GM03348 (cell line): ENCODE measurements at regions not wholly inside any gene's neighbourhood (a gene's known extent, or its start where the extent isn't known, plus 50 kb on each side); places are given as distances from the start of the nearest gene placed in this dataset.

Experiments used
- DNase-seq: peaks from one replicate; pipeline ENCODE4 v3.0.0; 2012; ENCODE audit warnings: low spot score

DNA sequence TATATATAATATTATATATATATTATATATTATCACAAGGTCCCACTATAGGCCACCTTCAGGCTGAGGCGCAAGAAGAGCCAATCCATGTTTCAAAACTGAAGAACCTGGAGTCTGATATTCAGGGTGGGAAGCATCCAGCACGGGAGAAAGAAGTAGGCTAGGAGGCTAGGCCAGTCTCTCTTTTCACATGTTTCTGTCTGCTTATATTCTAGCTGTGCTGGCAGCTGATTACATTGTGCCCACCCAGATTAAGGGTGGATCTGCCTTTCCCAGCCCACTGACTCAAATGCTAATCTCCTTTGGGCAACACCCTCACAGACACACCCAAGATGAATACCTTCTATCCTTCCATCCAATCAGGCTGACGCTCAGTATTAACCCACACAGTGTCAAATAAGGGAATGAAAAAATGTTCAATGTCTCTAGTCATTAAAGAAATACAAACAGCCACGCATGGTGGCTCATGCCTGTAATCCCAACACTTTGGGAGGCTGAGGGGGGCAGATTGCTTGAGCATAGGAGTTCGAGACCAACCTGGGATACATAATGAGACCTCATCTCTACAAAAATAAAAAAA is 135.4 kb upstream of the PCBD1 start:
- DNase-seq = no peak

DNA sequence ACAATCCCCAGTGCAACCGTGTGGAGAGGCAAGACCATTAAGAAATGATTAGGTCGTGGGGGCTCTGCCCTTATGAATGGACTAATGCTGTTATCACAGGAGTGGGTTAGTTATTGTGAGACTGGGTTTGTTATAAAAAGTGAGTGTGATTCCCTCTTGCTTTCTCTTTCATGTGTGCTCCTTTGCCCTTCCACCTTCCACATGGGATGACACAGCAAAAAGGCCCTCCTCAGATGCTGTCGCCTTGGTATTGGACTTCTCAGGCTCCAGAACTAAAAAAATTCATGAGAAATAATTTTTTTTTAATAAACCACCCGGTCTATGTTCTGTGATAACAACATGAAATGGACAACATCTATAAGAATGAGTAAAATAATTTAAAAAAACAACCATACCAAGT is 136.1 kb upstream of the PCBD1 start:
- no peak for DNase-seq

DNA sequence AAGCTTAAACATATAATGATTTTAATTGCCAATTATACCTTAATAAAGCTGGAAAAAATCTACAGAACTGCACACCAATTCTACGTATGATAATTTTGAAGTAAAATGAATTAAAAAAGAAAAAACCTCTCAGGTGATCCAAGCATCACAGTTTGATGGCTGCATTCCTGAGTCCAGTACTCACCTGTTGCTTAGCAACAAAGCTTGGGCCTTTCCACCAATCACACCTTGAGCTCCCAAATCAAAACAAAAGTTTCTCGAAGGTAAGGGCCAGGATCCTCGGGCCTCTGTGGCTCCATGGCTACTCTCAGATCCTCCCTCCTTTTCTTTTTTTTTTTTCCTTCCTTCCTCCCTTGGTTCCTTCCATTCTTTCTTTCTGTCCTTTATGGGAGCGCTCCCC is 137.2 kb upstream of the PCBD1 start:
- no peak for DNase-seq

DNA sequence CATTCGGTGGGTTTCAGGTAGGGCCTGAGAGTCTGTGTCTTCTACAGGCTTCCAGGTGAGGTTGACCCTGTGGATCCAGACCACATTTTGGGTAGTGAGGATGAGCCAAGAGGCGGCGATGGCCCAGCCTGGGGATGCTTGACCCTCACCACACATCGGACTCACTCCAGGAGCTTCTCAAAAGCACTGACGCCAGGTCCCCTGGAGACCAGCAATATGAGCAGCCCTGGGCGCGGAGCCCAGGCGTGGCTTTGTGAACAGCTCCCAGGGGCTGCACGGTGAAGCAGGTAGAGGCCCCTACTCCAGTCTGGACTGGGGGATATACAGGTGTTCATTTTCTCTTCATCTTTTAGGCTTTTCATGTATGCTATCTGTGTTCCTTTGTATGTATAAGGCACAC is 139.7 kb upstream of the PCBD1 start:
- no peak for DNase-seq

DNA sequence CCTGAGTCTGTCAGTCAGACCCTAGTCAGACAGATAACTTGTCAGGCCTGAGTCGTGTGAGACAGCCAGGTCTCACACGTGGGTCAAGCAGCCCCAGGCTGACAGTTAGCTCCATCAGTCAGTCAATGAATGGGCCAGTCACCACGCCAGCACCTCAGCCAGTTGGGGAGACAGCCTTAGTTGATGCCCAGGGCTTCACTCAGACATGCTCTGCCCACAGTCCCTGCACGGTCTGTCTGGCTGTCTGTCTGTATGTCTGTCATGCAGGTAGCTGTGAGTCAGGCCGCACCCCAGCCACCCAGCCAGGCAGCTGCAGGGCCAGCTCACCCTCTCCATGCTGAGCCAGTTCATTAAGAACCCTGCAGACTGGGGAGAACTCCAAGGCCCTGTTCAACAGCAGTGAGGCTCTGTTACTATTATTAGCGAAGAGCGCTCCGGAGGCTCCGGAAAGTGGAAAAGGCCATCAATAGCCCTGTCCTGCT is 141.1 kb upstream of the PCBD1 start:
- DNase-seq = no peak

DNA sequence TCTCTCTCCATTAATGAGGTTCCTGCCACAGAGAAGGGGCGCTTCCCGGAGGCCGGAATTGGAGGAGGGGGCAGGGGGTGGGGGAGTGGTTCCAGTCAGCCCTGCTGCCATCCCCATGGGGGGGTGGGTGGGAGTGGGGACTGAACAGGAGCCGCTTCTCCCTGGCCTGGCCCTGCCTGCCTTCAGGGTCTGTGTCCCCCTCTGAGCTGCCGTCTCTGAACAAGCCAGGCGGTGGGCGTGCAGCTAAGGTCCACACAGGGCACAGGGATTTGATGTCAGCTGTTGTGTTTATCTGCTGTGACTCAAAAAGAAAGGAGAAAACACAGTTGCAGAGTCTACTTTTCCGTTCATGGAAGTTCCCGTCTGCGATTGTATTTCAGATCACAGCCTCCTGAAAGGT is 141.5 kb upstream of the PCBD1 start:
- no peak for DNase-seq

DNA sequence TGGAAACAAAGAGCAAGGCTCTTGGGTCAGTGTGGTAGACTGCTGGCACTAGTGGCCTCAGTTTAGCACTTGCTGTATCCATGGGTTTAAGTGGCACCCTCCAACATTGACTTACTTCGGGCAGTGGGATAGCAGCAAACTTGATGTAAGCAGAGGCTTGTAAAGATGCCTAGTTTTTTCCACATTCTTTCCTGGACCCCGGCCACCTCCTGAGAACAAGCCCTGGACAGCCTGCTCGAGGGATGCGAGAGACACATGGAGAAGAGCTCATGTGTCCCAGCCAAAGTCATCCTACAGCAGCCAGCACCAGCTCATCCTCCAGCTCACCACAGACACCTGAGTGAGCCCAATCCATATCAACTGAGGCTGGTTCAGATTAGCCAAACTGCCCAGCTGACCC is 142.7 kb upstream of the PCBD1 start:
- DNase-seq = no peak

DNA sequence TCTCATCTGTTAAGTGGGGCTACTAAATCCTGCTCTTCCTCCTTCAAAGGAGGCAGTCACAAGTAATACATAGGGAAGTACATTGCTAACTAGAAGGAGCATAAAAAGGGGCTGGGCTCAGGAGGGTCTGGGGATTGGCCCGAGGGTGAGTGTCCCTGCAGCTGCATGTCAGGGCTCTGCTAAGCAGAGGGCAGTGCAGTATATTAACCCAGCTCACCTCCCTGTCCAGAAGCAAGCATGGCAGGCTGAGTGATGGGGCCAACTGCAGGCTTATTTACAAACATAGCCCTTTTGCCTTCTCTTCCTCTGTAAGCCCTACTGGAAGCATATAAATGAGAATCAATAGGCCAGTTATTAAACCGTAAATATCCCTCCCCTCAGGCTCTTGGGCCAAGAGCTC is 143.2 kb upstream of the PCBD1 start:
- DNase-seq = no peak

DNA sequence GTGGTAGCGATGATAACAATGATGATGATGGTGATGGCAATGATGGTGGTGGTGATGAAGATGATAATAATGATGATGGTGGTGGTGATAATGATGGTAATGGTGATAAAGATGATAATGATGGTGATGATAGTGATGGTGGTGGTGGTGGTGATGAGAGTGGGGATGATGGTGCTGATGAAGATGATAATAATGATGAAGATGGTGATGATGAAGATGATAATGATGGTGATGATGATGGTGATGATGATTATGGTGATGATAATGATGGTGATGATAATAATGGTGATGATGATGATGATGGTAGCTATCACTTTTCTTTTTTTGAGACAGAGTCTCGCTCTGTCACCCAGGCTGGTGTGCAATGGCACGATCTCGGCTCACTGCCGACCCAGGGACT is 144.5 kb upstream of the PCBD1 start:
- DNase-seq = no peak

DNA sequence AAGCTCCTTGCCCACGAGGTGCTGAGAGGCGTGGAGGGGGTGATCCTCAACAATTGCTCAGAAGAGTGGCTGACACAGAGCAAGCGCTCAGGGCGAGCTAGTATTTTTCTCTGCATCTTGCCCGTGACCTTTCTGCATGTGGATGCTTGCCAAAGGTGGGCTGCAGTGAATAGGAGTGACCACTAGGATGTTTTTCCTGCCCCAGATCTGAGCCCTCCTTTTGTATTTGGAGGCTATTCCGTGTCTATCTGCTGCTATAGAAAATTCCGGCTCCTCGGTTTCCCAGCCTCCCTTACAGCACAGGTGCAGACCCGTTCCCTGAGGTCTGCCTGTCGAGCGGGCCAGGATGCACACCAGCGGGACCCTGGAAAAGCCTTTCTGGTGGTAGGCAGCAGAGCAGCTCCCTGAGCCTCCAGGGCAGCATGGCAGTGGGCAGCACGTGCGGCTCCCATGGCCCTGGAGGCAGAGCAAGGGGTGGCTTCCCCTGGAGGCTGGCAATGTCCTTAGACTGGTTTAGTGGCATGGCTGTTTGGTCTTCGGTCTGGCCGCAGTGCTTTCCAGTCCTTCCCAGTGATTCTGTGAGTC is 145.1 kb upstream of the PCBD1 start:
- no peak for DNase-seq

DNA sequence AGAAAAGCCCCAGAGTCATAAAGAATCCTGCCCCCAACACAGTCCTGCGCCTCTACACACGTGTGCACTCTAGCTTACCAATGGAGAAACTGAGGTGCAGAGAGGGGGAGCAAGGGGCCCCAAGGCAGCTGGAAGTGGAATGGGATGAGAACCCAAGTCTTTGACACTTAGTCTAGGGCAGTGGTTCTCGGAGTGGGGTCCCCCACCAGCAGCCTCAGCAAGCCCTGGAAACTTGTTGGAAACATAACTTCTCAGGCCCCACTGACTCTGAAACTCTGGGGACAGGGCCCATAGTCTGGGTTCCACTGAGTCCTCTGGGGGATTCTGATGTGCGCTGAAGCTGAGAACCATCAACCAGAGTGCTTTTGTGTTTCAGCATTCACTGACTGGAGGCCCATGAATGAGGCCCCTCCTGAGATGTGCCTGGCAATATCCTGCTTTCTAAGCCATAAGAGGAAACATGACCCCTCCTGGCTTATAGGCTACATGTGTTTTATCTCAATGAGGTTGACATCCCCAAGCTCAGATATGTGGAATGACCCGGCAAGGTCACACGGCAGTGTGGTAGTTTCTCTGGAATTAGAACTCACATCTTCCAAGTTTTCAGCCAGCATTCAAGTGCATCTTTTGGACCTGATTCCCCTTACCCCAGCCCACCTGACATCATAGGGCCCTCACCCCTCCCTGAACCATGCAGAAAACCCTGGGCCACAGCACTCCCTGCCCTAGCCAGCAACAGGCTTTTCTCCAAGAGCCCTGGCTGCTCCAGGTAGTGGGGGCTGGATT is 147.3 kb upstream of the PCBD1 start:
- DNase-seq = no peak

DNA sequence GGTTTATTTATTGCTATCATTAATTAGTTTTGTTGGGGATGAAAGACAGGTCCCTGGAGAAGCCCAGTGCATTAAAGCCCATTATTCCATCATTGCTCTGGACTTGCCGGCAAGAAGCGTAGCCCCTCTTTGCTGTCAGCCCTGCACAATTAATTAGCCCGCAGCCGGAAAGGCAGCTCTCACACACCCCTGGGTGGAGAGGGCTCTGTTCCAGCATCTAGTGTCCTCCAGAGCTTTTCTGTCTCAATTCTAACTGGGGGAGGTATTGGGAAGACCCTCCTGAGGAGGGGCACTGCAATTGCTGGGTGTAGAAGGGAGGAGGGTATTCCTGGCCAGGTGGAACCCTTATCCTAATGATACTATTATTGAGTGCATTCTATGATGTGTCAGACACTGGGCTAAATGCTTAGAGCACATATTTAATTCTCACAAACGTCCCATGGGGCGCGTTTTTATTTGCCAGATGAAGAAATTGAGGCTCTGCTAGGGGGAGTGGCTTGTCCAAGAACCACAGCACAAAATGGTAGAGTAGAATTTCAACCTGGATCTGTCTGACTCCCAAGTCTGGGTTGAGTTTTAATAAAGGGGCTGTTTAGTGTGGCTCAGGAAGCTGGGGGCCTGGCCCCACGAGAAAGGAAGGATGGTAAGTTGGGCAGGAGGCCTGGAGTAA is 148.1 kb upstream of the PCBD1 start:
- no peak for DNase-seq

DNA sequence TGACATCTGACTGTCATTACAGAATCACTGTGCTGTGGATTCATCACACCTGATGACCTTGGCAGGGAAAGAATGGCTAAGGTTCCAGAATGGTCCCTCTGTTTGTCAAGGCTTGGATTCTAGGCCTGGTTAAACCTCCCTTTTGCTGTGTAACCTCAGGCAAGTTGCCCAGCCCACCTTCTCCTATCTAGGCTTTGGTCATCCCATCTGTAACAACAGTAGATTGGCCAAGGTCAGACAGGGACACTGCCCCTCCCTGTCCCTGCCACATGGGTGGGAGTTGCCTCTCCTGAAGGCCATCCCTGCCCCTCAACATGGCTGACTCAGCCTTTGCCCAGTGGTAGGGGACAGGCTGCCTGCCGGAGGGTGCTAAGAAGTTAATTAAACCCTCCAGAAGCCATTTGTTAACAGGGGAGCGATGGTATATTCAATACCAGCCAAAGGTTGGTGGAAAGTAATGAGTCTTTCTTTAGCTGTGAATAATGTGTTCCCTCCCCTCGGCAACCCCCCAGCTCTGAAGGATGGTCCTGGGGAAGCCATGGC is 149.8 kb upstream of the PCBD1 start:
- DNase-seq = no peak

DNA sequence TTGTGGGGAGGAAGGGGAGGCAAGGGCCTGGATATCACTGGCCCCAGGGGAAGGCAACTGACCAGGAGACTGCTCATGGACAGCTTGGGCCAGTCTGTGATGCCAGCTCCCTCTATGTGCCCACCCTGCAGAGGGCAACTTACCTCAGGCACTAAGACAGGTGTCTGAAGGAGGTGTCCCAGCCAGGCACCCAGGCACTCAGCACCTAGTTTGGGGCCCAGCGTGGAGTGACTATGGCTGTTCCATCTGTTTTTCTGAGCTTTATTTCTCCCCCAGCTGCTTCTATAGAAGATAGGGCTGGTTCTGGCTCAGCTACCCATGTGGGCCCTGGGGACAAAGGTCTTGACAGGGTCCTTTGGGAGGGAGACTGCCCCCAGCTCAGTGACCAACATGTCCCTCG is 150.6 kb upstream of the PCBD1 start:
- DNase-seq = no peak

DNA sequence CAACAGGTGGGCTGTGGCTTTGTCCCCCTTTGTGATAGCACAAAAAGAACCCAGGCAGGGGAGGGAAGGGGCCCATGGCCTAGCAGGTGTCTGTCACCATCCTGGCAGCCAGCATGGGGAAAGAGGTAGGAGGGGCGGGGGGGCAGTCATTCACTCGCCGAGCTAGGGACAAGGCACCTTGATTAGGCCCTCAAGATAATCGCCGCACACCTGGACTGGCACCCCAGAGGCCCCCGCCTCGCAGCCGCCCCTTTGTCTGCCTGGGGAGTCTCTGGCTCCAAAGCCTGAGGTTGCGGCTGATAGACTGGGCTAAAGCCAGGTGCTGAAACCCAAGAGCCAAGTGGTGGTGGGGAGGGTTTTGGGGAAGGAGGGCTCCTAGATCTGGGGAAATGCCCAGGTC is 151.2 kb upstream of the PCBD1 start:
- no peak for DNase-seq

DNA sequence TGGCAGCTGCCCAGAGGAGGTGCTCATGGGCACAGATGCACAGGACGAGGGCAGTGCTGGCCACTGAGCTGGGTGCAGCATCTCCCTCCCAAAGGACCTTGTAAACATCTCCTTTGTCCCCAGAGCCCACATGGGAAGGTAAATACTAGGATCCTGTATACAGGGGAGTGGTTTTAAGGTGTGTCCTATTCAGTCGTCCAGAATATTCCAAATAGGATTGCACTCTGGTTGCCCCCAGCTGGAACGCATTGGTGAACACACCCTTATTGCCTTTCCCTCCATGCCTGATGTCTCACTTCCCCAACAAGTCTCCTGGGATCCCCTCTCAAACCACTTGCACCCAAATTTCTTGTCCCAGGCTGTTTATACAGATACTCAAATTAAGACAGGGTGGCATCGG is 152.0 kb upstream of the PCBD1 start:
- no peak for DNase-seq

DNA sequence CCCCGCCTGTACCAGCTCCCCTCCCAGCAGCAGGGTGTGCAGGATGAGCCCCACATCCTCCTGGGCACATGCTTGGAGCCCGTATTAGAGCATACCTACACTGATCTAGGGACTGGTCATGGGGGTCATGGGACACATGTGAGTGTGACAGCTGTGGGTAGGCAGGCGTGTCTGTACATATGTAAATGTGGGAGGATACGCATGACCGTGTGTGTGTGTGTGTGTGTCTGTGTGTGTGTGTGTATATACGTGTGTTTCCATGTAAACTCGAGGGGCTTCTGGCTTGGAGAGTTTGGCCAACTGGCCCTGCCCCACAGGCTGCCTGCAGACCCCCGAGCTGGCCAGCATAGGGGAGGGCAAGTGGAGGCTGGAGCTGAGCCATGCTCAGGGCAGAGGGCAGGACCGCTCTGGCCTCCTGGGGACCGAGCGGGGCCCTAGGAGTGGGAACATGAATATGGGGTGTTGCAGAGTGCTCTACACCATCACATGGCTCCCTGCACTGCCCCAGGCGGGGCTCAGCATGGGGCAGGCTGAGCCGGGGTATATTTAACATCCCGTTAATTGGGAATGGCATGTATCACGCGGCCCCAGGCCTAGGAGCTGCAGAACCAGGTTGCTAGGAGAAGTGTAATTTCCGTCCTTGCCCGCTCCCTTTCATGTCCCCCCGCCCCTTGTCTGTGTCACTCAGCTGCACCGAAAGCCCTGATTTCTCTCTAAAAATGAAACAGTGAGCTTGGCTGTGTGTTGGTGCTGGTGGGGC is 152.7 kb upstream of the PCBD1 start:
- no peak for DNase-seq

DNA sequence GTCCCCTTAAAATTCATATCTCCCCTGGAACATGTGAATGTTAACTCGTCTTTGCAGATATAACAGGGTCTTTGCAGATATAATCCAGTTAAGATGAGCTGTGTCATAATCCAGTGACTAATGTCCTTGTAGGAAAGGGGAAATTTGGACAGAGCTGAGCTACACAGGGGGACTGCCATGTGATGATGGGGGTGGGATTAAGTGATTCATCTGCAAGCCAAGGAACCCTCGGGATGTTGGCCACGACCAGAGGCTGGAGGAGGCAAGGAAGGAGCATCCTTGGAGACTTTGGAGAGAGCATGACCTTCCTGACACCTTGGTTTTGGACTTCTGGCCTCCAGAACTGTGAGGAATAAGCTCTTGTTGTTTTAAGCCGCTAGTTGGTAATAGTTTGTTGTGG is 153.9 kb upstream of the PCBD1 start:
- DNase-seq = no peak

DNA sequence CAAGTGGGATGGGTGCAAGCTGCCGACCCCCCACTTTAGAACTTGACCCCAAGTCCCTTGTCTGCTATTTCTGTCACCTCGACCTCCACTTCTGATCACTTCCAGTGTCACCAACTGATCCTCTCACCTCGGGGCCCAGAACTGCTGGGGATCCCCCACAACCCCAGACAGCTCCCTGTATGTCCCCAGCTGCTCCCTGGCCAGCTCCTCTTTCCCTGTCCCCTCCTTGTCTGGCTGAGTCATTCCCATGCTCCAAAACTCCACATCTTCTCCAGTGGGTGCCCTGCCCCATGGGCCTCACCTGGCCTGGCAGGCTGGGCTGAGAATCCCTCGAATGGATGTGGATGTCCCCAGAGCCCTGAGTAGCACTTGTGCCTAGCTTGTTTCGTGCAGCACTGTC is 154.3 kb upstream of the PCBD1 start:
- no peak for DNase-seq

DNA sequence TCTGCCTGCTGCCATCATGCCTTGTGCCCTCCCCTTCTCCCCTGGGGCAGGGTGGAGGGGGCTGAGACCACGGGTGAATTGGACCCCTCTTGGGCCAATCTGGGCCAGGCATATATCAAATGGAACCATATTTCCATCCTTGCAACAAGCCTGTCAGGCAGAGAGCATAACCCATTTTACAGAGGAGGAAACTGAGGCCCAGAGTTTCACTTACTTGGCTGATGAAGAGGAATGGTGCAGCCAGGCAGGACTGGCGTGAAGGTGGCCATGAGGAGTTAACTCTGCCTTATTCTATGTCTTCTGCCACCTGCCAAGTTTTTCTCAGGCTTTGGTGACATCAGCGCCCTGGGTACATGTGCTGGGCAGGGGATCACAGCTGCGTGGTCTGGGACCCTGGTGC is 155.5 kb upstream of the PCBD1 start:
- no peak for DNase-seq

DNA sequence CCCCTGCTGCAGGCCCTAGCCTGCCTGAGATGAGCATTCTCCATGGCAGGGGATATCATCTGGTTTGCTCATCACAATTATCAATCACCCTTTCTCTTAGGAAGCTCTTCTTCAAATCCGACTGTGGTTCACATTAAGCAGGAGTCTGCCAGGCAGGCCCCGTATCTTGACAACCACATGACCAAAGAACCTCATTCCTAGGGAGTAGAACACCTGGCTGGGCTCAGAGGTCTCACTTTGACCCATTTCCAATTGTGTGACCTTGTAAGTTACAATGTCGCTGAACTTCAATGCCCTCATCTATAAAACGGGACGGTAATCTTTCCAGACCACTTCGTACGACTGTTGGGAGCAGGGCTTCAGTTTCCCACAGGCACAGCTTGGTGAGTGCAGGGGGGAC is 156.4 kb upstream of the PCBD1 start:
- DNase-seq = no peak

DNA sequence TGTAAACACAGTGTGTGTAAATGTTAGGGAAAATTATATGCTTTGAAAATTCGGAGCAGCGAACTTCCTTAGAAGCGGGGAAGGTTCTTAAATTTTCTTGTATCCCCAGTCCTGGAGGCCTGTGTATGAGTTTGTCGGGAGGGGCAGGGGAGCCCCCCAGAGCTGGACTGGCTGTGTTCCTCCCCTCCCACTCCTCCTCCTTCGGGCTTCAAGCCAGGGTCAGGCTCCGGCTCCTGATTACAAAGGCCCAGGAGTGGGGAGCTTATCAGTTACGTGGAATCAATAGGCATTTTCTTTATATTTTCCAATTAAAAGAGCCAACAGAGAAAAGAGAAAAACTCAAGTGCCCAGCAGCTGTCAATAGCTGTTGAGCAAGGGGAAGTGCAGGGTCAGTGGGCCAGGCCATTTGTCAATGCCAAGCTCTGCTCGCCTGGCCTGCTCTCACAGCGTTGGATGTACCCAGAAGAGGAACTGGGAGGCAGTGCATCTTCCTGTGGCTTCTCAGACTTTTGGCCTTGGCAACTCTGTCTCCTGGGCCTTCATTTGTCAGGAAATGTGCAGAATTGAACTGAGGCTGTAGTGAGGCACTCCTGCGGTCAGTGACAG is 156.9 kb upstream of the PCBD1 start:
- DNase-seq = no peak
